NCI-H526 (cell line): ENCODE measurements at regions not wholly inside any gene's neighbourhood (a gene's known extent, or its start where the extent isn't known, plus 50 kb on each side); places are given as distances from the start of the nearest gene placed in this dataset.

Experiments
- DNase-seq, 2 experiments: peaks; one replicate each; lab custom pipeline; 2025; lab: John Stamatoyannopoulos, UW

- no peak for DNase-seq
These were observed 101.1 kb upstream of the TAB2 start for GRCh38 chr6:149216459-149216858.

DNA sequence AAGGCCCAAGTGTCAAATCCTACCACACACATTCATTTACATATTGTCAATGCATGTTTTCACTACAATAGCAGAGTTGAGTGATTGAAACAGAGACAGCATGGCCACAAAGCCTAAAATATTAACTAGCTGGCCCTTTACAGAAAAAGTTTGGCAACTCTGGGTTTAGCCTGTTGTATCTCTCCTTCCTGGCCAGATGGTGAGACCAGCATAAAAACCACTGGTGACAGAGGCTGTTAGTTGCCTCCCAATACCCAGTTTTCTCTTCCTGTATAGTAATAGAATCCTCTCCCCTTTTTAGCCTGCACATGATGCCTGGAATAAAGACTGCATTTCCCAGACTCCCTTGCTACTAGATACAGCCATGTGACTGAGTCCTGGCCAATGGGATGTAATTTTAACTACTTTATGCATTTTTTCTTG is 100.0 kb upstream of the TAB2 start:
- no peak for DNase-seq

DNA sequence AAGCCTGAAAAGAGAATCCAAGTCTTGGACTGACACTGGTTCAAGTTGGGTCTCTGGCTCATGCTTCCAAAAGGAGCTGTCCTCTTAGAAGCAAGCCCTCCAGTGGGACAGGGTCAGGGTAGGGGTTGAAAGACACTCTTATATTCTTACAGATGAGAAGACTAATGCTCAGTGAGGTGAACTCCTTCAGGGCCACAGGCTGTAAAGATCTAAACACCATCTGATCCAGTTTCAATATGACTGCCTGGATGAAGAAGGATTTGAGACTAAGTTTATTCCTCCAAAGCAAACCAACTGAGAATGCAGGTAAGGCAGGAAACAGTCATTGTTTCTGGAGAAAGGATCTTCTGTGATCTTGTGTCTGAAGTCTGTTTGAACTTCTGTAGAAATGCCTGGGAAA is 99.0 kb upstream of the TAB2 start:
- no peak for DNase-seq

GRCh38 chr6:149218915-149219314 is 98.6 kb upstream of the TAB2 start:
- no peak for DNase-seq

GRCh38 chr6:149220882-149221773 is 96.4 kb upstream of the TAB2 start:
- DNase-seq: no peak

DNA sequence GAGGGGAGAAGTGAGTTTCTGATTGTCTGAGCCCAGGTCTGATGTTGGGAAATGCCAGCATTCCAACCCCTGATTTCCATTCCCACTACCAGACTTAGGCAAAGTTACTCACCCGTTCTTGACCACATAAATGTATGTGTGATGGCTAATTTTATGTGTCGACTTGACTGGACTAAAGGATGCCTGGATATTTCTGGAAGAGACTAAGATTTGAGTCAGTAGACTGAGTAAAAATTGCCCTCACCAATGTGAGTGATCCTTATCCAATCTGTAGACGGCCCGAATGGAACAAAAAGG is 95.8 kb upstream of the TAB2 start:
- no peak for DNase-seq

- no peak for DNase-seq
These were observed 94.2 kb upstream of the TAB2 start for GRCh38 chr6:149223120-149223903.

- no peak for DNase-seq
These were observed 93.6 kb upstream of the TAB2 start for GRCh38 chr6:149223904-149224351.

- DNase-seq: no peak
These were observed 93.1 kb upstream of the TAB2 start for GRCh38 chr6:149224399-149224798.

DNA sequence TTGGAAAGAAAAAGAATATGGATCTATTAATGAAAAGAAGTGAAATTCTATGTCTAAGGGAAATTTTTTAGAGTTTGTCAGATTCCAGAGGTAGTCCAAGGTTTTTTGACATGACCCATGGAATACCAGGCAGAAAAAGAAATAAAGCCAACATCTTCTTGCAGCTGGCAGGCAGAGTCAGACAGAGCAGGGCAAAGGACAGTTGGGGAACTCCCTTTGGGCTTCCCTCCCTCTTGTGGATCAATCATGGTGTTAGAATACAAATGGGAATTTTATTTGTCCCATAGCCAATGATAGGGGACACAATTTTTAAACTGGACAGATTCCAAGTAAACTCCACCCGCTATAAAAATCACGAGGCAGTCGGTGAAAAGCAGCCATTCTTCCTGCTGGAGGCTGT is 92.1 kb upstream of the TAB2 start:
- DNase-seq: no peak

DNA sequence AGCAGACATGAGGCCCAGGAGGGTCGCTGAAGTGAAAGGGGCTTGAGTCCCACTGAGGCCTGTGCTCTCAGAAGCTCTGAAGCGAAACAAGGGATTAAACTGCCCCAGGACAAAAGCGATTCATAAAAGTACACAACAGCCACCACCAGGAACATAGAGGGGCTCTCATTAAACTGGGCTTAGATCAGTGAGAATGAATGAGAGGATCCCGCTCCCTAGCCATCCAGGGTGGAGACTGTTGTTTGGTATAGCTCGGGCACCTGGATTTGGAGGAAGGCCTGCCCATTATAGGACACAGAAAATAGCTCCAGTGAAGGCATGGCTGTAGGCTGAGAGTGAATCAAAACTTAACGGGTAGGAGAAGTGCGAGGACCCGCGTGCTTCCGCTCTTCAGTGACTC is 91.6 kb upstream of the TAB2 start:
- DNase-seq: no peak

- no peak for DNase-seq
These were observed 89.7 kb upstream of the TAB2 start for GRCh38 chr6:149227796-149228195.

- no peak for DNase-seq
These were observed 89.1 kb upstream of the TAB2 start for GRCh38 chr6:149228311-149228955.

GRCh38 chr6:149229096-149229495 is 88.4 kb upstream of the TAB2 start:
- no peak for DNase-seq

- DNase-seq: no peak
These were observed 86.6 kb upstream of the TAB2 start for GRCh38 chr6:149230712-149231460.

- DNase-seq: no peak
These were observed 85.7 kb upstream of the TAB2 start for GRCh38 chr6:149231778-149232177.

DNA sequence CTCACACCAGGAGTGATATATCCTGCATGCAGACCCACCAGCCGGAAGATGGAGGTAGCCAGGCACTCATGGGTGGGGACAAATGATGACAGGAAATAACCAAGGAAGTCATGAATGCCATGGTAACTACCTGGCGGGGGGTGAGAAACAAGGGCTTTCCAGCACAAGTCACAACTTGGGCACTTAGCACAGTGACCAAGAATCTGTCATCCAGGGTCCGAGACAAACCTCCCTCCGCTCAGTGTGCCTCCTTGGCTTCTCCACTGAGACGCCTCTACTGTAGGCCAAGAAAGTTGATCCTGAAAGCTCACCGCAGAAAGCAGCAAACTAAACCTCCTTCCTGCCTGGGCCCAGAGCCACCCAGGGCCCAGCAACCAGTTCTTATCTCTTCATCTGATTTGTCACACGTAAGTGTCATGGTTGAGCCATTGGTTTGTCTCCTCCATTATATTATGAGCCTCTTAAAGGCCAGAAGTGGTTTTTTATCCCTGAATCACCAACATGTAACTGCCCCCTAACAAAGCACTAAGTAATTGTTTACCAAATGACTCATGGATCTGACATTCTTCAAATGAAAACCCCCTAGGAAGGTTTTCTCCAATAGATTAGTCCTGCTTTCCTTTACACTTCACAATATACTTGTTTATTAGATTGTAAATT is 84.3 kb upstream of the TAB2 start:
- DNase-seq: no peak

DNA sequence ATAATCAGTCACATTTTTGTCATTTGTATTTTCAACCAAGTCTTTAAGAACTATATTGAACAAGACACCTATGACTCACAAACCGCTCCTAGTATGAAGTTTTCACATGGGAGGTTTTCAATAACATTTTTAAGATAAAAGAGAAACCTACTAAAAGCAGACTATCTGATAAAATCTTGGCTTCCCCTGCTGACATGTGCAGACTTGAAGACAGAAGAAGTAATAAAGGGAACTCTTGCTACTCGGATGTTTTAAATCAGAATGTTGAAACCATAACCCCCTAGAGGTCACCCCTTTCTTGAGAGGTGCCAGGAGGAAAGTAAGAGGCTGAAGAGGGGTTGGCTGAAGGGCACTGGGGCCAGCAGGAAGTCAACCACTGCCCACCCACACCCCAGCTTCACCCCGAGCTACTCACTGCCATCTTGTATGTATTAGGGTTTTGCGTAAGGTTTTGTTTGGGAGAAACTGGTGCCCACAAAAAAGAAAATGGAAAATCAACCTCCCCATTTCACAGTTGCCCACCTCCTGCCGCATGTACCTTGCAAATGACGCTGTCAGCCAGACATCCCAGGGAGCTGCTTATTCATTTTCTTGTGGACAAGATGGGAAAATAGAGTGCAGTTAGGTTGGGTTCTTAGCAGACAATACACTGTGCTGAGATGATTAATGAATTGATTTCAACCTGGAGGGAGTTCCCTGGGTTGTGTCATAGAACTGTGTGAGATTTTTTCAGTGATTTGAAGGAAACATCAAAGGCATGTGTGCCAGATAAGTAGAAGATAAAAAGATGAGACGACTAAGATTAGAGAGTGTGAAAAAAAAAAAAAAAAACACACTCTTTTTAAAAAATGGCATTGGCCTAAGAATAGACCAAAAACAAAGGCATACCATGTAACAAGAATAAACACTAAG is 83.2 kb upstream of the TAB2 start:
- no peak for DNase-seq

DNA sequence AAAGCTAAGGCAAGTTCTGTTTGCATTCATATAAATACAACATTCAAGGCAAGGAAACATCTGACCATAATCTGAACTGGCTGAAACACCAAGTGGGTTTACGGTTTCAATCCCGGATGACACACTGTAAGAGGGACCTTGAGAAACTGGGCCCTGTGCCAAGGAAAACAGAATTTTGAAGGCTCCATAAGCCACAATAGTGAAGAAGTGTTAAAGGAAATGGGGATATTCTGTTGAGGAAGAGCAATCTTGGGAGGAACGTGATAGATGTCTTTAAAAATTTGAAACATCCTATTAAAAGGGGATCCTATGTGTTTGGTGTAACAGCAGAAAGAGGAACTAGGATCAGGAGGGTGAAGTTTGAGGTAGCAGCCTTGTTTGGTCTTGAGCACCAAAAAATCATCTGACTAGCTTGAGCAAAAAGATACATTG is 82.4 kb upstream of the TAB2 start:
- no peak for DNase-seq

DNA sequence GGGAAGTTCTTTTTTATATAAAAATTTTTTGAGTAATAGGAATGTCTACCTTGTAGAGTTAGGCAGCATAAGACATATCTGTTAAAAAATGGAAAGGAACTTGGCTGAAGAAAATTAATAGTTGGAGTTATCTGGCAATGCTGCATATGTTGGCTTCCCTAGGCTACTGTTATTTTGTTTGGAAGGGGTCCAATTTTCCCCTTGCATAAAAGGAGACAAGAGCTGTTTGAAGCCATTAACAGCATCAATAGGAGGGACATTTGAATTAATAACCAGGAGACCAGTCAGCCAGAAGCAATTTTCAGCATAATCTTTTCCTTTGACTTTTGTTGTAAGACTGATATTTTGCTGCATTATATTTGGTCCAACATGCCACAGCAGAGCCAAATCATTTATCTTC is 80.9 kb upstream of the TAB2 start:
- DNase-seq: no peak
